ENCODE measurements at regions not wholly inside any gene's neighbourhood (a gene's known extent, or its start where the extent isn't known, plus 50 kb on each side); places are given as distances from the start of the nearest gene placed in this dataset.

DNA sequence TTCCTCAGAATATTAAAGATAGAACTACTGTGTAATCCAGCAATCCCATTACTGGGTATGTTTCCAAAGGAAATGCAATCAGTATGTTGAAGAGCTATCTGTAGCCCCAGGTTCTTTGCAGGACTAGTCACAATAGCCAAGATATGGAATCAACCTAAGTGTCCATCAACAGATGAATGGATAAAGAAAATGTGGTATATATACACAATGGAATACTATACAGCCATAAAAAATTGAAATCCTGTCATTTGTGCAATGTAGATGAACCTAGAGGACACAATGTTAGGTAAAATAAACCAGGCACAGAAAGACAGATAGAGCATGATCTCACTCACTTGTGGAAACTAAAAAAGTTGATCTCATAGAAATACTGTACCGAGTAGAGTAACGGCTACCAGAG lies 306.0 kb upstream of the MARCKS start:
- H4K20me1 ChIP-seq (ENCODE audit: insufficient read depth, low read depth, low read length): no peaks in the 10 kb centered on the region
- H3K9me2 ChIP-seq (replicated peaks; ENCODE audit: insufficient read depth, low read length): no peaks in the 10 kb centered on the region
- no peak overlapping the region for H3K4me3 ChIP-seq (ENCODE audit: low read length)
- no peaks in the 10 kb centered on the region for H3K79me2 ChIP-seq (ENCODE audit: low read length)
- H3K4me1 ChIP-seq (ENCODE audit: low read length): no peaks in the 10 kb centered on the region
- H2AFZ ChIP-seq (ENCODE audit: low read length): no peak overlapping the region
- DNase-seq: no peak
- H3K9ac ChIP-seq (ENCODE audit: low read length): no peak overlapping the region
- no peak overlapping the region for H3K27ac ChIP-seq (ENCODE audit: low read length)
- no peaks in the 10 kb centered on the region for H3K36me3 ChIP-seq (ENCODE audit: insufficient read depth, low read length)
- no peaks in the 10 kb centered on the region for H3K27me3 ChIP-seq (ENCODE audit: low read length)
- H3K4me2 ChIP-seq (ENCODE audit: low read depth, low read length, poor library complexity, severe bottlenecking): no peak overlapping the region
- H3K9me3 ChIP-seq (ENCODE audit: low read length): no peaks in the 10 kb centered on the region

DNA sequence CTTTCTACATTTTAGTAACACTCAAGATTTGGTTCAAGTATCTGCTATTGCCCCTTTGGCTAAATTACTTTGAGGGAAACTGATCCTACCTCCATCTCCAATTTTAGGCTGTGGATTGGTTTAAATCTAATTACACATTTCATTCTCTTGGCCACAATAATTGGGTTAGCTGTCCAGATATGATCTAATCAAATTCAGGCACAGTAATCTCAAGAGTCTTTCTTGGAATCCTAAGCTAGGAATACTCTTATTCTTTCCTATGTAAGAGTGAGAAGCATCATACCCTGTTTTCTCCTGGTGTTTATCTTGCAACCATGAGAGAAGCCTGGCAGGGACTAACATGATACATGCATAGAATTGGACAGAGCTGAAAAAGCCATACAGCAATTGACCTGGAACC lies 300.4 kb upstream of the MARCKS start:
- no peak overlapping the region for H3K4me3 ChIP-seq (ENCODE audit: low read length)
- H3K79me2 ChIP-seq (ENCODE audit: low read length): no peaks in the 10 kb centered on the region
- no peaks in the 10 kb centered on the region for H3K36me3 ChIP-seq (ENCODE audit: insufficient read depth, low read length)
- H3K27me3 ChIP-seq (ENCODE audit: low read length): no peaks in the 10 kb centered on the region
- no peak overlapping the region for H3K9ac ChIP-seq (ENCODE audit: low read length)
- H2AFZ ChIP-seq (ENCODE audit: low read length): no peak overlapping the region
- H4K20me1 ChIP-seq (ENCODE audit: insufficient read depth, low read depth, low read length): no peaks in the 10 kb centered on the region
- H3K9me3 ChIP-seq (ENCODE audit: low read length): no peaks in the 10 kb centered on the region
- H3K9me2 ChIP-seq (replicated peaks; ENCODE audit: insufficient read depth, low read length): no peaks in the 10 kb centered on the region
- DNase-seq: no peak
- no peaks in the 10 kb centered on the region for H3K4me1 ChIP-seq (ENCODE audit: low read length)
- no peak overlapping the region for H3K27ac ChIP-seq (ENCODE audit: low read length)
- H3K4me2 ChIP-seq (ENCODE audit: low read depth, low read length, poor library complexity, severe bottlenecking): no peak overlapping the region

DNA sequence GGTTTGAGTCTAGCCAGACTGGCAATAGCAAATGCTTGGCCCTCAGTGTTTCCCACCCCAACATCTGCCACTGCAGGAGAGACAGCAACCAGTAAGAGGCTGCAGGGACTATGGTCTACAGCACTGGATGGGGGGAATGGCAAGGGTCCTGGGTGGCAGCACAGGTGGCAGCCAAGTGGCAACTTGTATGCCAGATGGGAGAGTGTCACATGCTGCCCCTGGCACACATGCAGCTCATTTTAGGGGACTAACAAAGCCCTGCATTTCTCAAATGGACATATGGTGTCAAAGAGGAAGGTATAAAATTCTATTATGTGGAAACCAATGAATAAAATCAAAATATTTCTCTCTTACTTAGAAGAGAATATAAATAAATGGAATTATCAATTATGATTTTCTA lies 298.7 kb upstream of the MARCKS start:
- Histone ChIP-seq H4K20me1 (ENCODE audit: insufficient read depth, low read depth, low read length) (no peaks in the 10 kb centered on the region), H3K4me2 (ENCODE audit: low read depth, low read length, poor library complexity, severe bottlenecking) (no peak overlapping the region), H2AFZ (ENCODE audit: low read length) (no peak overlapping the region), H3K79me2 (ENCODE audit: low read length) (no peaks in the 10 kb centered on the region), H3K9me3 (ENCODE audit: low read length) (no peaks in the 10 kb centered on the region), H3K4me3 (ENCODE audit: low read length) (no peak overlapping the region), H3K27ac (ENCODE audit: low read length) (no peak overlapping the region), H3K4me1 (ENCODE audit: low read length) (no peaks in the 10 kb centered on the region), H3K9me2 (replicated peaks; ENCODE audit: insufficient read depth, low read length) (no peaks in the 10 kb centered on the region), H3K27me3 (ENCODE audit: low read length) (no peaks in the 10 kb centered on the region), H3K36me3 (ENCODE audit: insufficient read depth, low read length) (no peaks in the 10 kb centered on the region), H3K9ac (ENCODE audit: low read length) (no peak overlapping the region)
- no peak for DNase-seq

DNA sequence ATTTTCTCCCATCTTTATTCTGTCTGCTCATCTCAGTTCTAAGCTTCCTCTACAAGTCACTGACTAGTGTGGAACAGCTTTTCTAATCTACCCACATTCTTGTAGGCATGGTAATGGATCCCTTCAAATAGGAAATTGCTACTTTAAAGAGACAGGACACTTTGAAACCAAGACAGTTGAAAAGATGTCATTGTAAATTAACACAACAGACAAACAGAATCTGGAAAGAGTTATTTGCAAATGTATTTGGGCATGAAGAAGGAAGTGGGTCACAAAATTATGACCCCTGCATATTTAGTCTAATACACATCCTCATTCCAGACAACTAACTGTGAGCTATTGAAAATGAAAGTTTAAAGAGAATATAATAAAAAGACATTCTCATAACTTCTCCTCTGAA lies 298.2 kb upstream of the MARCKS start:
- H2AFZ ChIP-seq (ENCODE audit: low read length): no peak overlapping the region
- H3K9me3 ChIP-seq (ENCODE audit: low read length): no peaks in the 10 kb centered on the region
- no peak overlapping the region for H3K9ac ChIP-seq (ENCODE audit: low read length)
- no peak overlapping the region for H3K4me2 ChIP-seq (ENCODE audit: low read depth, low read length, poor library complexity, severe bottlenecking)
- H4K20me1 ChIP-seq (ENCODE audit: insufficient read depth, low read depth, low read length): no peaks in the 10 kb centered on the region
- H3K4me1 ChIP-seq (ENCODE audit: low read length): no peaks in the 10 kb centered on the region
- no peak overlapping the region for H3K27ac ChIP-seq (ENCODE audit: low read length)
- no peaks in the 10 kb centered on the region for H3K79me2 ChIP-seq (ENCODE audit: low read length)
- no peaks in the 10 kb centered on the region for H3K36me3 ChIP-seq (ENCODE audit: insufficient read depth, low read length)
- H3K9me2 ChIP-seq (replicated peaks; ENCODE audit: insufficient read depth, low read length): no peaks in the 10 kb centered on the region
- H3K27me3 ChIP-seq (ENCODE audit: low read length): no peaks in the 10 kb centered on the region
- H3K4me3 ChIP-seq (ENCODE audit: low read length): no peak overlapping the region
- DNase-seq: no peak

DNA sequence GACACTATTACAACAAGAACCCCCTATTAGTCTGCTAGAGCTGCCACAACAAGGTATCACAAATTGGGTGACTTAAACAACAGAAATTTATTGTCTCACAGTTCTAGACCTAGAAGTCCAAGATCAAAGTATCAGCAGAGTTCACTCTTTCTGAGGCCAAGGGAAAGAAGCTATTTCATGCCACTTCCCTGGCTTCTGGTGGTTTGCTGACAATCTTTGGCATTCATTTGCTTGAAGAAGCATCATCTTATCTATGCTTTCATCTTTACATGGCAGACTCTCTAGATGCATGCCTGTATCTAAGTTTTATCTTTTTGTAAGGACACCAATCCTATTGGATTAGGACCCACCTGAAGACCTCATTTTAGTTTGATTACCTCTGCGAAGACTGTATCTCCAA lies 296.8 kb upstream of the MARCKS start:
- Histone ChIP-seq H3K27ac (ENCODE audit: low read length) (no peak overlapping the region), H3K79me2 (ENCODE audit: low read length) (no peaks in the 10 kb centered on the region), H3K9me3 (ENCODE audit: low read length) (no peaks in the 10 kb centered on the region), H2AFZ (ENCODE audit: low read length) (no peak overlapping the region), H3K27me3 (ENCODE audit: low read length) (no peaks in the 10 kb centered on the region), H4K20me1 (ENCODE audit: insufficient read depth, low read depth, low read length) (no peaks in the 10 kb centered on the region), H3K4me2 (ENCODE audit: low read depth, low read length, poor library complexity, severe bottlenecking) (no peak overlapping the region), H3K4me1 (ENCODE audit: low read length) (no peaks in the 10 kb centered on the region), H3K4me3 (ENCODE audit: low read length) (no peak overlapping the region), H3K36me3 (ENCODE audit: insufficient read depth, low read length) (no peaks in the 10 kb centered on the region), H3K9ac (ENCODE audit: low read length) (no peak overlapping the region), H3K9me2 (replicated peaks; ENCODE audit: insufficient read depth, low read length) (no peaks in the 10 kb centered on the region)
- DNase-seq: no peak

DNA sequence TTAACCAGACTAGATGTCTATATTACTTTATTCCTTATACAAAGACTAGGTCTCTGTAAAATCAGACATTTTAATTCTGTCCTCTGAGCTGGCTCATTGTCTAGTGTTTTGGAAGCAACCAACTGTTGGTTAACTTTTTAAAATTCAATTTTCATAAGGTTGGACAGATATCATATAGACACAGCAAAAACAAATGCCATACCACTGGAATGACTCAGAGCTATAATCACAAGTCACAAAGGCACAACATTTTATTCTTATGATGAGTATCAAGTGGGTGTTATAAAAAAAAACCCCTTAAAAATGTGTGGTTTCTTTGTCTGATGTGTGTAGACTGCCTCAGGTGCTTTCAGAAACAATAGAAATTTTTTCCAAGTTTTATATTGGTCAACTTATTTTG lies 296.2 kb upstream of the MARCKS start:
- Histone ChIP-seq H3K9me3 (ENCODE audit: low read length) (no peaks in the 10 kb centered on the region), H3K27me3 (ENCODE audit: low read length) (no peaks in the 10 kb centered on the region), H3K36me3 (ENCODE audit: insufficient read depth, low read length) (no peaks in the 10 kb centered on the region), H3K79me2 (ENCODE audit: low read length) (no peaks in the 10 kb centered on the region), H3K4me2 (ENCODE audit: low read depth, low read length, poor library complexity, severe bottlenecking) (no peak overlapping the region), H3K4me1 (ENCODE audit: low read length) (no peaks in the 10 kb centered on the region), H3K9ac (ENCODE audit: low read length) (no peak overlapping the region), H2AFZ (ENCODE audit: low read length) (no peak overlapping the region), H4K20me1 (ENCODE audit: insufficient read depth, low read depth, low read length) (no peaks in the 10 kb centered on the region), H3K27ac (ENCODE audit: low read length) (no peak overlapping the region), H3K4me3 (ENCODE audit: low read length) (no peak overlapping the region), H3K9me2 (replicated peaks; ENCODE audit: insufficient read depth, low read length) (no peaks in the 10 kb centered on the region)
- no peak for DNase-seq

DNA sequence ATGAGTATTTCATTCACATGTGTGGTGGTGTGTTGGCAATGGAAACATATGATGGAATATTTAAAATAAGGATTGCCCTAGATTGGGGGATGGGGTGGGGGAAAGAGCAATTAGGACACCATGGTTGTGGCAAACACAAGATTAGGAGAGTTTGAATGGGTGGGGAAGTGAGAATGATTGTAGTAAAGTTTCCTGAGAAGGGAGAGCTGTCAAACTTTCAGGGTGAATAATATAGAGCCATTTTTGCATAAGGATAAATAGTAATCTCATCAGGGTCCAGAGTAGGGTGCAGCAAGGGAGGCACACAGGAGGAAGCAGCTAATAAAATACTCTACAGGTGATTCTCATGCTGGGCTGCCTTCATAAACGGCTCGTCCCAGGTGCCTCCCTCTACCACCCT lies 294.9 kb upstream of the MARCKS start:
- H3K9me2 ChIP-seq (replicated peaks; ENCODE audit: insufficient read depth, low read length): no peaks in the 10 kb centered on the region
- H3K36me3 ChIP-seq (ENCODE audit: insufficient read depth, low read length): no peaks in the 10 kb centered on the region
- H4K20me1 ChIP-seq (ENCODE audit: insufficient read depth, low read depth, low read length): no peaks in the 10 kb centered on the region
- H3K4me2 ChIP-seq (ENCODE audit: low read depth, low read length, poor library complexity, severe bottlenecking): no peak overlapping the region
- H2AFZ ChIP-seq (ENCODE audit: low read length): no peak overlapping the region
- no peak for DNase-seq
- H3K4me3 ChIP-seq (ENCODE audit: low read length): no peak overlapping the region
- H3K4me1 ChIP-seq (ENCODE audit: low read length): no peaks in the 10 kb centered on the region
- no peak overlapping the region for H3K9ac ChIP-seq (ENCODE audit: low read length)
- H3K79me2 ChIP-seq (ENCODE audit: low read length): no peaks in the 10 kb centered on the region
- no peak overlapping the region for H3K27ac ChIP-seq (ENCODE audit: low read length)
- no peaks in the 10 kb centered on the region for H3K9me3 ChIP-seq (ENCODE audit: low read length)
- H3K27me3 ChIP-seq (ENCODE audit: low read length): no peaks in the 10 kb centered on the region

DNA sequence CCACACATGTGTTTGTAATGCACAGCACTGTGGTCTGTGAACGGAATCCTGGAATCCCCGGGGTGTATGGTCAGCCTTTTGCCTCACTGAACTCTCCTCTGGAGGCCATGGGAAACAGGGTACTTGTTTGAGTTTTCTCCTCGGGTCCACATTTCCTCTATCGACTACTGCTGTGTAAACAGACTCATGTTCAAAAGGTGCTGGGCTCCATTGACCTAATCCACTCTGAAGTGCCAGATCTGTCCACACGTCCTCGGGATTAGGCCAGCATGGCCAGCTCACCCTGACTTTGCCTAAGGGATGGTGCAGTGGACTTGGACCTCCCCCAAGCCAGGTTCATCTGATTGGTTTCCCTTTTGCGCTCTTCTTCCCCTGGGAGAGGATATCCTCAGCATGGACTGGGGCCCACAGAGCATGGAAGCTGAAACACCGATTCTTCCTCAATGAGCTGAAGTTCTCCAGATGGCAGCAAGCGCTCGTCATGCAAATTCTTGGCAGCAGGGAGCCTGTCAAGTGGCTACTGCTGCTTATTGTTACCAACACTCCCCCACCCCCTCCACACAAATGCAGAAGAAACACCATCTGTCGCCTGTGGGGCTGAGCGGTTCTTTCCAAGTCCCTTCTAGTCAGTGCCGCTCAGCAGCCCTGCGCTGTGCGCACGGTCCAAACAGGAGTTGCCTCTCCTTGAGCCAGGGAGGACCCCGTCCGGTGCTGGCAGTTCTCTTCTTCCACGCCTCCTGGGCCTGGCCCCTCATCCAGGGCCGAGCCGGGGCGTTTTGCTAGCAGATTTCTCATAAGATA lies 292.6 kb upstream of the MARCKS start:
- no peak for DNase-seq
- no peak overlapping the region for H3K9ac ChIP-seq (ENCODE audit: low read length)

More for the DNA sequence above, 292.6 kb upstream of the MARCKS start:
- no peak overlapping the region for H3K27ac ChIP-seq (ENCODE audit: low read length)
- no peaks in the 10 kb centered on the region for H3K36me3 ChIP-seq (ENCODE audit: insufficient read depth, low read length)
- H2AFZ ChIP-seq (ENCODE audit: low read length): no peak overlapping the region
- no peaks in the 10 kb centered on the region for H3K9me3 ChIP-seq (ENCODE audit: low read length)
- H3K4me2 ChIP-seq (ENCODE audit: low read depth, low read length, poor library complexity, severe bottlenecking): no peak overlapping the region
- H3K9me2 ChIP-seq (replicated peaks; ENCODE audit: insufficient read depth, low read length): no peaks in the 10 kb centered on the region
- H3K79me2 ChIP-seq (ENCODE audit: low read length): no peaks in the 10 kb centered on the region
- H3K4me1 ChIP-seq (ENCODE audit: low read length): no peaks in the 10 kb centered on the region
- H3K4me3 ChIP-seq (ENCODE audit: low read length): no peak overlapping the region
- H4K20me1 ChIP-seq (ENCODE audit: insufficient read depth, low read depth, low read length): no peaks in the 10 kb centered on the region
- H3K27me3 ChIP-seq (ENCODE audit: low read length): no peaks in the 10 kb centered on the region

All from Karpas-422 (cell line).